ENCODE measurements at regions not wholly inside any gene's neighbourhood (a gene's known extent, or its start where the extent isn't known, plus 50 kb on each side); places are given as distances from the start of the nearest gene placed in this dataset.
A peak's percentile ranks its signal among the peaks of the same experiment; 100 is the strongest.

DNA sequence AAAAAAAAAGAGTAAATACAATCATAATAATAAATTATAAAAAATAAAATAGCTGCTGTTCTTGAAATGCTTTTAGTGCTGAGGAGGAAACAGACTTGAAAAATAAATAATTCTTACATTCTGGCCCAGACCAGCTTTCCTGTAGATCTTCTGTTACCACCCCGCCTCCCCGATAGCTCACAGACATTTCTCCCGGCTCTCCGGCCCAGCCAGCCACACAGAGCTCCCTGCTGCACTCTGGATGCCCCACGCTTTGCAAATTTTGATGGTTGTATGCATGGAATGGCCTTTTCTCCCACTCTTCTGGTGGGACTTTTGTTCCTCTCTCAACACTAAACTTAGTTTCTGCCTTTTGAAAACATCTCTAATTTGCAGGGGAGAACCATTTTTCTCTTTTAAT is 249.3 kb downstream of the ATP23 start:
- DNase-seq (ENCODE audit: low spot score): no peak

DNA sequence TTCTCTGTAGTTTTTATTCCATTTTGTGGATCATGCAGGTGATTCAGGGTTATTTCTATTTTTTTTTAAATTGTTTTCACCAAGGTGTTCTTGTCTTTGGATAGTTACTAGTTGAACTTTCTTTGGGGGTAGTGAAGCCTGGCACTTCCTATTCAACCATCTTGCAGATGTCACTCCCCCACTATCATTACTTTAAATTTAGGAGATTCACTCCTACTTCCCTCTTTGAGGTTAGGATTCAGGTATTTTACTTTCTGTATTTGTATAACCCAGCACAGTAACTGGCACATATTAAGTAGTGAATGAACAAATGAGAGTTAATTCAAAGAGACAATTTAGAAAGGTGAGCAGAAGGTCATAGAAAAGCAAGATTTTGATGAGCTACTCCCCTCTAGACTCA is 255.6 kb downstream of the ATP23 start:
- no peak for DNase-seq (ENCODE audit: low spot score)

DNA sequence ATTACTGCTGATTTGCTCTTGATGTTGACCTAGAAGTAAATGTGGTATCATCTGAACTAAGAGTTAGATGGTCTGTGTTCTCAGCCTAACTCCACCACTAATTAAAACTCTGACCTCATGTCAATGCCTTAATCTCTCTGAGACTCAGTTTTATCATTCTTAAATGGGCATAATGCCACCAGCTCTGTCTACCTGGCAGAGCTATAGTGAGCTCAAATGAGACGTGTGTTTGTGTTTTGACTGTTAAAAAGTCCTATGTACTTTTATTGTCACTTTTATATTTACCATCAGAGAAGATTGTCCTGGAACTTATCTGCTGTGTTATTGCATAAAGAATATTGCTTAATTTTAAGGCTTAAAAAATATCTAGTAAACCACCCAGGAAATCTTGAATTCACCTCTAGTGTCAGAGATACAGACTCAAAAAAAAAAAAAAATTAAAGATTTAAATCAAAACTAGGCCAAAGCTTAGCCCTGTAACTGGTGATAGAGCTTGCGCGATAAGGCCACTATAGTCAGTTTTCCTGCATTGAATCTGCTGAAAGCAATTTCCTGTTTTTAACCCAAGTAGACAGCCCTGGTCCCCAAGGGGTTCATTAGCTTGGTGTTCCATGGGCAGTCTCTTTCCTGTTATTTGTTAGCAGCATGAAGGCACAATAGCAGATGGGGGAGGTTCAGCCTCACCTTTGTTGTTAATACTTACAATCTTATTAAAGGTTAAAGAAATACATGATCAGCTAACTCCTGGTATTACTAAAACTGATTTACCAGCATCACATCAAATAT is 261.8 kb downstream of the ATP23 start:
- DNase-seq (ENCODE audit: low spot score): no peak

DNA sequence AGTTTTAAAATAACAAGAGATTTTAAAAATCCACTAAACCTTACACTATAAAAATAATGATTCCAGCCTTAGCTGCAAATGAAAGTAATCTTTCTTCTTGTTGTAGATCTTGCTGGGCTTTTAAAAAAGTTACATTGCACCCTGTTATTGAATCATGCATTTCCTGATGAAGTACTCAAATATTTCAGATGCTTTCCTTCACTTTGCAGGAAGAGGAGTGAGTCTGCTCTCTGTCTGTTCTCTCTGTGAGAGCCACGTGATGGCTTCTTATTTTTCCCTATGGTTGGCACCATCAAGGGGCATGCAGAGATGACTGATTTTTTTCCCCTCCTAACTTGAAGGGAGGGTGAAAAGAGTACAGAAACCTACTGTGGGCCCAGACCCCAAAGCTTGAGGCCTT is 262.7 kb downstream of the ATP23 start:
- peak; percentile 9 for DNase-seq (ENCODE audit: low spot score)

DNA sequence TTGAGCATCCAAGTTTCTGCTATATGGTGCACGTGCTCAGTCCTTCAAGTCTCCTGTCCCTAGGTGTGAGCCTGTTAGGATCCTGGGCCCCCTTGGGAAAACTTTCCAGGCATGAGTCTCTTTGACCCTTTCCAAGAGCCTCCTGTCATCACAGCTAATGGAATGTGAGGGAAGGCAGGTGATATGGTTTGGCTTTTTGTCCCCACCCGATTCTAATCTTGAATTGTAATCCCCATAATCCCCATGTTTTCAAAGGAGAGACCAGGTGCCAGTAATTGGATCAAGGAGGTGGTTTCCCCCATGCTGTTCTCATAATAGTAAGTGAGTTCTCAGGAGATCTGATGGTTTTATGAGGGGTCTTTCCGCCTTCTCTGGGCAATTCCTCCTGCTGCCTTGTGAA is 265.5 kb downstream of the ATP23 start:
- no peak for DNase-seq (ENCODE audit: low spot score)

DNA sequence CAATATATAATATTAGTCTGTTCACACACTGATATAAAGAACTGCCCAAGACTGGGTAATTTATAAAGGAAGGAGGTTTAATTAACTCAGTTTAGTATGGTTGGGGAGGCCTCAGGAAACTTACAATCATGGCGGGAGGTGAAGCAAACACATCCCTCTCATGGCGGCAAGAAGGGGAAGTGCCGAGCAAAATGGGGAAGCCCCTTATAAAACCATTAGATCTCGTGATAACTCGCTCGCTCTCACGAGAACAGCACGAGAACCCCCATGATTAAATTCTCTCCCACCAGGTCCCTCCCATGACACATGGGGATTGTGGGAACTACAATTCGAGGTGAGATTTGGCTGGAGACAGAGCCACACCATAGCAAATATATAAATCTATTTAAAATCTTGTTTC is 269.8 kb downstream of the ATP23 start:
- DNase-seq (ENCODE audit: low spot score): no peak

DNA sequence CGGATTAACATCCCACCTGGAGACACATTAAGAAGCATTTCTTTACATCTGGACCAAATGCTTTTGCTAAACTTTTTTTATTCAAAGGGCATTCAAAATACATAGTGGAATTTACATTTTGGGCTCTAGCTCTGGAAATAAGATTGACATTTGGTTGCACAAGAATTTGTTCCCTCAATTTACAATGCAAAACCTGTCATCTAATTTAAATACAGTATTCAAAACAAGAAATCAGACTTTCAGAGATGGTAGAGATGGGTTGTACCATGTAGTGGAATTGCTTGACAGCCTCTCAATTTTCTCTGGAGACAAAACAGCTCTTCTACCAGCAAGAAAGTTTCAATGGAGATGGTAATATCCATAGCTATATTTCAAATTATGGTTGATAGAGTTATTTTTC is 275.8 kb downstream of the ATP23 start:
- no peak for DNase-seq (ENCODE audit: low spot score)

DNA sequence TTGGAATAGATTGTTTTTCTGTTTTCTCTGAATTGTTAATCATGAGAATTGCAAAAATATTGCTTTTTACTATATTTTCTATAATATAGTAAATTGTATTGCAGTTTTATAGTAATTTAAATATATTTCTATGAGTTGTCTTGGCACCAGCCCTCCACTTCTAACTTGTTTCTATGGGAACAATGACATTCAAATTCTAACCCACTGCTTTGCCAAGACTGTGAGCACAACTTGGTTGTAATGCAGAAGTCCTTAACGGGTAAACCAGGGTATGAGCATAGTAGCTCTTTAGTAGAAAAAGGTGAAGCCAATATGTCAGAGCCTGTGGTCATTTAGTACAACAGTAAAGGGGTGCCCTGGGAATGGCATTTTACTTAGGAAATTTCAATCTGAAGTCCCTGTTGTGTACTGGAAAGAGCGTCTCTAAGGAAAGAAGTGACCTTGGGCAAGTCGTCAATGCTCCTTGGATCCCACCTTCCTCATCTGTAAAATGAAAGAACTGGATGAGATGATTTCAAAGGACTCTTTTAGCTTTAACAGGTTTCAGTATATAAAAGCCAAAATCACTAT is 283.3 kb downstream of the ATP23 start:
- DNase-seq (ENCODE audit: low spot score): no peak

DNA sequence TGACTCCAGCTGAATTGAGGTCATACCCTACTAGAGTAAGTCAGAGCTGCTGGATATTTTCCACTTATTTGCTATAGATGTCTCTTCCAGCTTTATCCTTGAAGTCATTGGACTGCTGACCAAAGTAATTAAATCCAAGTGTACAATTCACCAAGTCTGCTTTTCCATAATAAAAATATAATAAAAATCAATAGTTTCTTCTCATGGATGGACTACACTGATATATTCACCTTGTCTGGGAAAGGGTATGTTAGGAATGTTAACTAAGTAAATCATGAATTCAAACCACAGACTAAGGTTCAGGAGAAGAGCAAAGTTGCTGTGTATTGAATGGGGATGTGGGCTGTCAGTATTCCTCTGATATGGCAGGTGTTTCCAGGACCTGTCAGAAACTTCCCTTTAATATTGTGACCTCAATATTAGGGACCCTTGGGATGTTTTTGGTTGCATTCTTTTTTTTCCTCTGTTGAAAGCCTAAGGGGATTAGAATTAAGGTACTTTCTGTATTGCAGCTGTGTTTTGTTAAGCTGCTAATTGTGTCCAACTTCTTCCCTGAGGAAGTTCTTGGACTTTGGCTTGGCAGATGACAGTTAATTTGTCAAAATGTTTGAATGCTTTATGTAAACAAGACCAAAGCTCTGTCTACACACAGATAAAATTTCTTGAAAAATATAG is 284.0 kb downstream of the ATP23 start:
- no peak for DNase-seq (ENCODE audit: low spot score)

DNA sequence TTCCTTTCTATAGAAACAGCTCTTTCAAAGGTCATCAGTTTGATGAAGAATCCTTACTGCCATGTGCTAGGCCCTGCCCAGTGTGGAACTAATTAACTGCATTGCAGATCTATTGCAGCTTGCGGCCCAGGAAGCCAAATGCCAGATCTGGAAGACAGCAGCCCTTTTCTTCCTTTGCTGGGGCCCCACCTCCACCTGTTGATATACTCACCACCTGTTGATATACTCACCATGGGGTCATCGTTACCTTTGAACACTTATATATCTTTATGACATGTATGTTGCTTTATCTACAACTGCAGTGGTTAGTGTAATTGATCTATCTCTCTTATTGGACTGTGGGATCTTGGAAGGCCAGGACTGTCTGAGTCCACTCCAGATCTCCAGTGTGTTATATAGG is 292.5 kb downstream of the ATP23 start:
- DNase-seq (ENCODE audit: low spot score): no peak

DNA sequence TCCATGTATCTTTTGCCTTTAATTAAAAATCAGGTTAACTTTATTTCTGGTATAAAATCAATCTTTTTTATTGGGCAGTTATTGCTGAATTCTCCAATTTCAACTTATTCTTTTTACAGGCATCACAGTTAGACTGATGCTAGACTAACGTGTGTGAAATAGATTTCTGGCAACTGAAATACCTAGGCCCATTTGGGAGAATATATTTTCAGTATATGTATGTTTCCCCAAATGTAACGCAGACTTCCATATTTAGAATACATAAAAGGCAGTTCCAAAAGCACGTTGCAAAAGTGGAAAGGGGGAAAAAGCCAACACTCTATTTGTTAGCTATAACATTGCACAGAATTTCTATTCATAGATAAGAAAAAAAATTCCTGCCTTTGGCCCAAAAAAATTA is 297.0 kb downstream of the ATP23 start:
- DNase-seq (ENCODE audit: low spot score): no peak

DNA sequence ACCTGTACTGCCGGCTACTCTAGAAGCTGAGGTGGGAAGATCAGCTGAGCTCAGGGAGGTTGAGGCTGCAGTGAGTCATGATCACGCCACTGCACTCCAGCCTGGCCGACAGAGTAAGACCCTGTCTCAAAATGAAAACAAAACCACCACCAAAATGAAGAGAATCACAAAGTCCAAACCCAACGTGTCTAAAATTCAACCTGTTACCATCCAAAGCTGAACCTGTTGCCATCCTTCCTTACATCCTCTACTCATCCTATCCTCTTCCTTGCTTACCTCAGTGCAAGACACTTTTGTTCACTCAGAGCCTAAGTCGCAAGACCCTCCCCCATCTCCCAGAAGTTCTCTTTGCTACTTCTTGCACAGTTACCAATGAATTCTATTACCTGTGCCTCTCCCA is 299.7 kb downstream of the ATP23 start:
- no peak for DNase-seq (ENCODE audit: low spot score)

DNA sequence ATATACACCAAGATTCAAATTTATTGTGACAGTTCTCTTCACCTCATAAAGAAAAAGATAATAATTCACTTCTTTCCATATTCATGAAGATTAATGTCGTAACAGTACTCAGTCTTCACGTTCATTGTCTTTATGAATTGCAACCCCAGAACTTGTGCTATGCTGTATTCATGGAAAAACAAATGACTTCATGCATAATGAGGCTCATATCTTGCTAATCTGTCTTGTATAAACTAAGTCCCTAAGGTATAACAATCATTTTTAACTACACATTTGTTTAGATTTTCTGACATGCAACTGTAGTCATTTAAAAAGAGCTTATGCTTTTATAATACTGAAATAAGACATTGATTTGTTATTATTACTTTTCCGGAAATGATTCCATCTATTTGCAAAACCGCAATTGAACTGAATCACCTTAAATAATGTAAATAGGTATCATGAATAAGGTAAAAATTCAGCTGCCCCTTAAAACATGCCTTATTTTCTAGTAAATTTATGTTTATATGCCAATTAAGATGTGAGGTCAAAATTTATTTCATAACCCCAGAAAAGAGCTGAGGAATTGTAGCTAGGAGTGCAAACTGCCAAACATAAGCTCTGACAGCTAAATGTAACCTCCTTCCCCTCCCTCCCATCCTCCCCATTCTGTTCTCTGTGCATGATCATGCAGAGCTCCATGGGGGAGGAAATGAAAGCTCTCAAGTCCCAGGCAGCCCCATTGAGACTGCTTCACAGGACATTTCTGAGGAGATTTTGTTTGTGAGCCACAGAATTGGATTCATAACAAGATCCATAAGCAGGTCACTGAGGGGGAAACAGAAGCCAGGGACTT is 301.6 kb downstream of the ATP23 start:
- no peak for DNase-seq (ENCODE audit: low spot score)

DNA sequence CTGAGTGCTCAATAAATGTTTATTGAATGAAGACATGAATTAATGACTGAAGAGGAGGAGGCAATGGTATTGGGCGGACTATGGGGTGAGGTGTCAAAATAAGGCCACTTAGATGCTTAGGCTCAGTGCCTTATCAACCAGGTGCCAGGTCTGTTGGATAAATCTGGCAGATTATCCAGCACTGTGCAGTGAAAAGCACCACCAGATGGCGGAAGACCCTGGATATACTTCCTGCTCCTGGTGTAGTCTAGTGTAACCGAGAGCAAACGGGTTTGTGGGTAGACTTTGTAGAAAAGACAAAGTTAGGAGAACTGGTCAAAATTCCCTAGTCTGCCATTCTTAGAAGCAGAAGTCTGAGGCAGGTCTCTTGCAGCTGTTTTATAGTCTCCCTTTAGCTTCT is 306.3 kb downstream of the ATP23 start:
- DNase-seq (ENCODE audit: low spot score): peak; percentile 6

DNA sequence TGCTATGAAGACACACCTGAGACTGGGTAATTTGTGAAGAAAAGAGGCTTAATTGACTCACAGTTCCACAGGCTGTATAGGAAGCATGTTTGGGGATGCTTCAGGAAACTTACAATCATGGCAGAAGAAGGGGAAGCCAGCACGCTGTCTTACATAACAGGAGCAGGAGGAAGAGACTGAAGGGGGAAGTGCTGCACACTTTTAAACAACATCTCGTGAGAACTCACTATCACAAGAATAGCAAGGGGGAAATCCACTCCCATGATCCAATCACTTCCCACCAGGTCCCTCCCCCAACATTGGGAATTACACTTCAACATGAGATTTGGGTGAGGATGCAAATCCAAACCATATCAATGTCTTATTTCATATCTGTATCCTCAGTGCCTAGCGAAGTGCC is 307.2 kb downstream of the ATP23 start:
- no peak for DNase-seq (ENCODE audit: low spot score)

DNA sequence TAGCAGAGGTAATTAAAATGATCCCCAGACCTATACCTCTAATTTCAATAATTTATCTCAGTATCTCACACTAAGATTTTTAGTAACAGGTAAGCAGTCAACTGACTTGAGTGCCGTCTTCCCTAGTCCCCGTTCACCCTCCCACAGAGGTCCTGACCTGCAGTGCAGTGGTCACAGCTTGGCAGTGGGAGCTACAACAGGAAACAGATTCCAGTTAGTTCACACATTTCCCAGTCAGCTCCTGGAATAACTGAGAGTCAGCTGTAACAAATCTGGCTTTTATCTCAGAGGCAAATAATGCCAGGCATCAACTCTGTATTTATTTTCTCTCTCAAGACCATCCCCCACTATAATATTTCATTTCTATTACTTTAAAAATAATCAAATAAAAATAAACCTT is 308.2 kb downstream of the ATP23 start:
- peak; percentile 65 for DNase-seq (ENCODE audit: low spot score)

DNA sequence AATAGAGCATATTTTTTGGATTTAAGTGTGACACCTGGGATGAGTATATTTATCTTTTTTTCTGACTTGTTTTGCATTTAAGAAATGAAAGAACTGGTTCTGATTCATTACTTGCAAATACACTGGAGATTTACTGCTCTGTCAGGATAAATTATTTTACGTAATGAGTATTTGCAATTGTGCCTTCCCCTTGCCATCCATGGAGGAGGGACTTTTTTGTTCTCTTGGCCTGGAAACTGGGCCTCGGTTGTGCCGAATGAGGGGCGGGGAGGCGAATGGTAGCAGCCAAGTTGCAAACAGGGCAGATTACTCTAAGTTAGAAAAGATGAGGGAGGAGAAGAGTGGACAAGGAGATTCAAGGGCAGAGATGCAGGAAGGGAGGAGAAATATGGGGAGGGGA is 308.7 kb downstream of the ATP23 start:
- no peak for DNase-seq (ENCODE audit: low spot score)

DNA sequence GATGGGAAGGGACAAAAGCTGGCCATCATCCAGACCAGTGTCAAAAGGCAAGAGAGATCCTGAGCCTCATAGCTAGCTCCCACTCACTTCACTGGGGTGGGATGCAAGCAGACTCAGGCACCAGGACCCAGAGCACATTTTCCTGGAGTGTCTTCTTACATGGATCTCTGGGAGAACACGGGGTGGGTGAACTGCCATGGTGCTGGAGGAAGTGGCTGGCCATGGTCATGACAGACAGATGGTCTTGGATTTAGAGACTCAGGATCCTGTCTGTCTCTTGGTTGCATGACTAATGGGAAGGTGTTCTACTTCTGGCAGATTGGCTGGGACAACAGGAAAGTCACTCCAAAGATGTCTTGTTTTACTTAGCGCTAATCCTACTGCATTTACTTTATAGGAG is 311.5 kb downstream of the ATP23 start:
- DNase-seq (ENCODE audit: low spot score): peak; percentile 11

DNA sequence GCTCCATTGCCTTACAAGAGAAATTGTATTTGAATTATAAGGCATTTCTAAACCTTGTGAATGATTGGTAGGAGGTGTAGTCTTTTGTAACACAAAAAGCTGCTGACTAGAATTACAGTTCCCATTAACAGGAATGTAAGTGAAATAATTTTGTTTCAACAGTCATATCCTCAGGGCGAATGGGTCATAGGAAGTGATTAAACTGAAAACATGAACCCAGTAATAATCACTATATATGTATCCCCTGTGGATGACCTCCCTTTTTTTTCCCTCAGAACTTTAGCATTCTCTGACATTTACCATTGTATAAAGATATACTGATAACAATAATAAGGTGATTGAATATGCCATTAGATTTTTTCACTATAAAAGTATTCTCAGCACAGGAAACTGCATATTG is 312.3 kb downstream of the ATP23 start:
- no peak for DNase-seq (ENCODE audit: low spot score)

DNA sequence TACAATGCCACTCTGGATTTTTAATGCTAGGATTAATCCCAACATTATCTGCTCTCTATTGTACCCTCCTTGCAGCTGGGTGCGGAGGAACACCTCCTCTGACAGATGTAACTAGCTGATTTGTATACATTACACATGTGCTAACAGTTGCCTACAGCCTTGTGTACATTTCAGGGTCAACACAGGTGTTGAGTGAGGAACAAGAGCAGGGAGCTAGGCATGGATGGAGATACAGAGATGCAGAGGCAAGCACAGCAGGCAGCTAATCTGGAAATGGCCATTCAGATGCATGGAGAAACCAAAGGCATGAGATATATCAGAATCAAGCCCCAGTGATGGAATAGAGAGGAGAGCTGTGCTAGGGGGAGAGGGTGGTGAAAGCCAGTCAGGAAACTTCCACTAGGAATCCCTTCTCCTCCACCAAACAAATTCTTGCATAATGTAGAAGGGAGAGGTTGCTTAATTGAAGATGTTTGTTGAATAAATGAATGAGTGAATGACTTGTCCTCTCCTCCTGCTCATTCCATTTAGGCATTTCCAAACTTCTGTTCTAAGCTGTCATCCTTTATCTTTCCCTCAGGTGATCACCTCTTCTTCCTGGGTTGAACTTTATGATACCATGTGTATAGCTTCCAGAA is 313.2 kb downstream of the ATP23 start:
- DNase-seq (ENCODE audit: low spot score): no peak

DNA sequence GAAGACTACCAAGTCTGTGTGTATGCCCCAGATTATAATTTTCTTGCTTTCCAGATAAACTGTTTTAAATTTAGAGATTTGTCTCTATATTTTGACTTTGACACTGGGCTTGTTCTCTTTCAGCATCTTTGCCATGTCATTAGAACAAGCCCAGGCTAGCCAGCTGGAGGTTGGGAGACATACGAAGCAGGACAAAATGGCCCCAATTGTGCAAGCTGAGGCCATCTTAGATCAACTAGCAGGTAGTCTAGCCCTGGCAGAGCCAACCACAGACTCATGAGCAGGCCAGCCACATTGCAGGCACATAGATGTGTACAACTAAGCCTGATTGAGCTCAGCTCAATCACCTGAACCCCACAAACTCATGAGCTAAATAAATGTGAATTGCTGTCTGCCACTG is 321.4 kb downstream of the ATP23 start:
- no peak for DNase-seq (ENCODE audit: low spot score)

DNA sequence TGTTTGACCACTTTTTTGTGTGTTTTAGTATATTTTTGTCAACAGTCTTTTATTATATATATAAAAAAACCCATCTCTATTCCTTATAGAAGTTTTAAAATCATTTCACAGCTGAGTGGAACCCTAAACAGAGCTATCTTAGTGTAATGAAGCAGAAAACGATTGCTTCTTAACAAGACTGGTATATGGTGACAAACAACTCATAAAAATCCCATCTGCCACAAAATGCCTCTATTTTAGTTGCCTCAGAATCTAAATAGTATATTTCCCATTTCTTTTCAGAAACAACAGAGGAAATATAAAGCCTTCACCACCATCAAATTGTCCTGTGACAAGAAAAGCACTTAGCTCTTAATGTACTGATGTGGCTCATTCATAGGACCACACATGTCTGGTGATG is 322.4 kb downstream of the ATP23 start:
- no peak for DNase-seq (ENCODE audit: low spot score)

All from kidney tubule cell (primary cell).